OCI-LY3 (cell line): ENCODE measurements at regions not wholly inside any gene's neighbourhood (a gene's known extent, or its start where the extent isn't known, plus 50 kb on each side); places are given as distances from the start of the nearest gene placed in this dataset.

Experiments used
- CTCF ChIP-seq: fragments of 200-600, 300-600 bp; sonication (generic); IDR thresholded peaks from 2 replicates; pipeline ENCODE4 v1.5.1; 2014; ENCODE audit warnings: antibody characterized with exemption, low read length, low read depth
- EZH2phosphoT487 ChIP-seq: fragments of 200-600 bp; shearing (Covaris generic); IDR thresholded peaks from 2 replicates; pipeline ENCODE4 v1.6.1; 2018; ENCODE audit warnings: antibody characterized with exemption, mixed run types, low read depth

- no peak for TF ChIP-seq CTCF
- TF ChIP-seq EZH2phosphoT487 = no peak
These were observed 224.5 kb upstream of the CDH20 start for GRCh38 chr18:61108706-61109105.
